ENCODE measurements at regions not wholly inside any gene's neighbourhood (a gene's known extent, or its start where the extent isn't known, plus 50 kb on each side); places are given as distances from the start of the nearest gene placed in this dataset.

DNA sequence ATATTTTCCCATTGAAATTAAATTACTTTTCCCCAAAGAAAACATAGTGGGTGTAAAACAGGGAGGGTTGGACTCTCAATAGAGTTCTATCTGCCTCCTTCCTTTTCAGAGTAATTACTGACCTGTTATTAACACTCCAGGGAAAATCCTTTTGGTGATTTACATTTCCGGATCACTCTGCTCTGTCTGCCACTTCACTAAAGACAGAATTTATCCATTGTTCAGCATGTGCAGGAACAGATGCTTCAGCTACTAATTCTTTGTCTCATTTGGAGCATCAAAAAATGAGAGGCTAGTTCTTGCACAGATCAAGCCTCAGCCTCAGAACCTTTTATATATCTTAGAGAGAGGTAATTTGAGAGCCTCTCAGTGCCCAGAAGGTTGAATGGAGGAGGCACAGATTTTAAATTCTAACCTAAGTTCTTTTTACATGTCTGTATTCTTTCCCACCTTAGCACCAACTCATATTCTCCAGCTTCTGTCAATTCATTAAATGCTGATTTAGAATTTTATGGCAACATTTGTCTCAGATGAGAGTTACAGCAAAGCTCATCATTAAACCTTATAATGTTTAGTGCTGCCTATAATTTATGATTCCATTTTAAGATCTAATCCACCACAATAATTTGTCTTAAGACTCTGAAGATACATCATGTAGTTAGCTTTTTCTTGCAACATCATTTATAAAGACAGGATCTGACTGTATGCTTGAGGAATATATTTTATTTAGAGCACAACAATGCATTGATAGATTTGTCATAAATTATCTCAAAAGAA is 1494.4 kb downstream of the STIM2 start:
- H3K36me3 ChIP-seq (ENCODE audit: control insufficient read depth, insufficient read depth, low read length) = no peaks in the 10 kb centered on the region
- no peak for DNase-seq (ENCODE audit: extremely low read depth, insufficient read length)
- no peak overlapping the region for H3K4me3 ChIP-seq (replicated peaks; ENCODE audit: low read depth, low read length)
- no peaks in the 10 kb centered on the region for H3K27me3 ChIP-seq (replicated peaks; ENCODE audit: control insufficient read depth, insufficient read depth, low read length)
- TF ChIP-seq CTCF (IDR thresholded peaks at IDR 0.05; ENCODE audit: insufficient read depth, low read length, poor library complexity, severe bottlenecking) = no peak

DNA sequence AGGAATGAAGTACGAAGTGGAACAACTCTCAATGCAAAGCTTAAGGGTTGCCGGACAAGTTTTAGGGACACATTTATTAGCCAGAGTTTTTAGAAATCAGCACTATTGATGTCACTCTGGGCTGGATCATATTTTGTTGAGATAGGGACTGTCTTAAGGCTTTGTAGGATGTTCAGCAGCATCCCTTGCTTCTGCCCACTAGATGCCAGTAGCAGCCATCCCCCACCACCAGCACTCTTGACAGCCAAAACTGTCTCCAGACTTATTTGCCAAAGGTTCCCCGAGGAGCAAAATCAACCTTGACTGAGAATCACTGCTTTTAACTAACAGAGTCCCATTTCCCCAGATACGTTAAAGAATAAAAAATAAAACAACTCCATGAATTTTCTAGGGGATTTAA is 1497.3 kb downstream of the STIM2 start:
- no peak for TF ChIP-seq CTCF (IDR thresholded peaks at IDR 0.05; ENCODE audit: insufficient read depth, low read length, poor library complexity, severe bottlenecking)
- no peak for DNase-seq (ENCODE audit: extremely low read depth, insufficient read length)

GRCh38 chr4:28358606-28359005 is 1498.0 kb downstream of the STIM2 start:
- no peaks in the 10 kb centered on the region for H3K36me3 ChIP-seq (ENCODE audit: control insufficient read depth, insufficient read depth, low read length)
- no peak for DNase-seq (ENCODE audit: extremely low read depth, insufficient read length)
- H3K27me3 ChIP-seq (replicated peaks; ENCODE audit: control insufficient read depth, insufficient read depth, low read length) = no peaks in the 10 kb centered on the region
- no peak overlapping the region for H3K4me3 ChIP-seq (replicated peaks; ENCODE audit: low read depth, low read length)
- no peak for TF ChIP-seq CTCF (IDR thresholded peaks at IDR 0.05; ENCODE audit: insufficient read depth, low read length, poor library complexity, severe bottlenecking)

More for the DNA sequence above, 1497.3 kb downstream of the STIM2 start:
- Histone ChIP-seq H3K36me3 (ENCODE audit: control insufficient read depth, insufficient read depth, low read length) (no peaks in the 10 kb centered on the region), H3K27me3 (replicated peaks; ENCODE audit: control insufficient read depth, insufficient read depth, low read length) (no peaks in the 10 kb centered on the region), H3K4me3 (replicated peaks; ENCODE audit: low read depth, low read length) (no peak overlapping the region)

- no peak for TF ChIP-seq CTCF (IDR thresholded peaks at IDR 0.05; ENCODE audit: insufficient read depth, low read length, poor library complexity, severe bottlenecking)
- Histone ChIP-seq H3K27me3 (replicated peaks; ENCODE audit: control insufficient read depth, insufficient read depth, low read length) (no peaks in the 10 kb centered on the region), H3K36me3 (ENCODE audit: control insufficient read depth, insufficient read depth, low read length) (no peaks in the 10 kb centered on the region), H3K4me3 (replicated peaks; ENCODE audit: low read depth, low read length) (no peak overlapping the region)
- no peak for DNase-seq (ENCODE audit: extremely low read depth, insufficient read length)
These were observed 1500.0 kb downstream of the STIM2 start for GRCh38 chr4:28360681-28361080.

- no peaks in the 10 kb centered on the region for H3K36me3 ChIP-seq (ENCODE audit: control insufficient read depth, insufficient read depth, low read length)
- H3K4me3 ChIP-seq (replicated peaks; ENCODE audit: low read depth, low read length) = no peak overlapping the region
- TF ChIP-seq CTCF (IDR thresholded peaks at IDR 0.05; ENCODE audit: insufficient read depth, low read length, poor library complexity, severe bottlenecking) = no peak
- DNase-seq (ENCODE audit: extremely low read depth, insufficient read length) = no peak
- H3K27me3 ChIP-seq (replicated peaks; ENCODE audit: control insufficient read depth, insufficient read depth, low read length) = no peaks in the 10 kb centered on the region
These were observed 1501.5 kb downstream of the STIM2 start for GRCh38 chr4:28362169-28362568.
